ENCODE measurements at regions not wholly inside any gene's neighbourhood (a gene's known extent, or its start where the extent isn't known, plus 50 kb on each side); places are given as distances from the start of the nearest gene placed in this dataset.

DNA sequence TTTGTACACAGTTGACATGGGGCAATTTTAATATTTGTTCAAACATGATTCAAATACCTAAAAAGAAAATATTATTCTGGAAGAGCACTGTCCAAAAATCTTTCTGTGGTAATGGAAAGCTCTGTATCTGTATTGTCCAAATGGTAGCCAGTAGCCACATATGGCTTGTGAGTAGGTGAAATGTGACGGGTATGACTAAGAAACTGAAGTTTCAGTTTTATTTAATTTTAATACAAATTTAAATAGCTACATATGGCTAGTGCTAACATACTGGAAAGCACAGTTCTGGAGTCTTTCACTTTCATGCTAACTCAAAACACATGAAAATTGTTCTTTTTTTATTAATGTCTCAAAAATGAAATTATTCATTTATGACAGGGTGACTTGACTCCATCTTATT lies 132.6 kb downstream of the PLK2 start:
- TF ChIP-seq, protein P1, sequence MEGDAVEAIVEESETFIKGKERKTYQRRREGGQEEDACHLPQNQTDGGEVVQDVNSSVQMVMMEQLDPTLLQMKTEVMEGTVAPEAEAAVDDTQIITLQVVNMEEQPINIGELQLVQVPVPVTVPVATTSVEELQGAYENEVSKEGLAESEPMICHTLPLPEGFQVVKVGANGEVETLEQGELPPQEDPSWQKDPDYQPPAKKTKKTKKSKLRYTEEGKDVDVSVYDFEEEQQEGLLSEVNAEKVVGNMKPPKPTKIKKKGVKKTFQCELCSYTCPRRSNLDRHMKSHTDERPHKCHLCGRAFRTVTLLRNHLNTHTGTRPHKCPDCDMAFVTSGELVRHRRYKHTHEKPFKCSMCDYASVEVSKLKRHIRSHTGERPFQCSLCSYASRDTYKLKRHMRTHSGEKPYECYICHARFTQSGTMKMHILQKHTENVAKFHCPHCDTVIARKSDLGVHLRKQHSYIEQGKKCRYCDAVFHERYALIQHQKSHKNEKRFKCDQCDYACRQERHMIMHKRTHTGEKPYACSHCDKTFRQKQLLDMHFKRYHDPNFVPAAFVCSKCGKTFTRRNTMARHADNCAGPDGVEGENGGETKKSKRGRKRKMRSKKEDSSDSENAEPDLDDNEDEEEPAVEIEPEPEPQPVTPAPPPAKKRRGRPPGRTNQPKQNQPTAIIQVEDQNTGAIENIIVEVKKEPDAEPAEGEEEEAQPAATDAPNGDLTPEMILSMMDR (IDR thresholded peaks at IDR 0.05), result no peak
- TF ChIP-seq POLR2A (IDR thresholded peaks at IDR 0.05), result no peak
